ENCODE measurements at regions not wholly inside any gene's neighbourhood (a gene's known extent, or its start where the extent isn't known, plus 50 kb on each side); places are given as distances from the start of the nearest gene placed in this dataset.

GRCh38 chr11:57083641-57084385 lies 95.1 kb downstream of the OR5AK2 start:
- TF ChIP-seq REST (IDR thresholded peaks at IDR 0.05; ENCODE audit: insufficient read depth in 1 of 2, low read depth in 2 of 2, low read length in 2 of 2) (no peak), TAF1 (IDR thresholded peaks at IDR 0.05; ENCODE audit: borderline replicate concordance, insufficient read depth, low read length) (no peak), POLR2AphosphoS5 (IDR thresholded peaks at IDR 0.05; ENCODE audit: low read depth, low read length) (no peak)

Measured in PFSK-1 (cell line).